K562 (cell line): ENCODE measurements at regions not wholly inside any gene's neighbourhood (a gene's known extent, or its start where the extent isn't known, plus 50 kb on each side); places are given as distances from the start of the nearest gene placed in this dataset.

Source experiments
- ATAC-seq: fragments of 200-7000 bp; cut with Tn5 transposase; 3 replicates; pipeline ENCODE4 v1.9.1; 2020; ENCODE audit warnings: moderate library complexity
- BruUV-seq: library from RNA; stranded (reverse); fragments of 400-500 nt; replicated peaks from 2 replicates; lab custom pipeline; 2021; lab: Mats Ljungman, UMichigan
- CTCF ChIA-PET: fragments of 300-600 bp; formaldehyde crosslinking; extraction: SDS; loops from one replicate; lab custom pipeline; 2021; ENCODE audit warnings: low intra/inter-chr PET ratio; lab: Yijun Ruan, JAX
- POLR2A ChIA-PET: fragments of 300-600, 350-650 bp; sonication (Branson Sonifier 250); formaldehyde crosslinking; extraction: SDS; loops from one replicate; lab custom pipeline; 2021; ENCODE audit warnings: antibody characterized with exemption, inconsistent platforms; lab: Yijun Ruan, JAX
- DNase-seq, 4 experiments: peaks; one replicate each; pipeline versions ENCODE4 v3.0.0 to v3.0.0-alpha.2; 2011 to 2018; ENCODE audit warnings: low spot score in 3 of 4, mixed read lengths in 3 of 4; ENCODE audit errors: extremely low read depth in 1 of 4
- FAIRE-seq: peaks from 2 replicates; lab custom pipeline; 2011; peaks lifted over from hg19 to GRCh38; lab: Jason Lieb, UNC
- H2AFZ ChIP-seq: 2 replicates; pipeline ENCODE4 v1.6.0; 2011; ENCODE audit warnings: low read depth, low read length, control low read depth, inconsistent platforms
- H3K27ac ChIP-seq: fragments of 200-600 bp; 3 replicates; pipeline ENCODE4 v1.8.0; 2011; ENCODE audit warnings: low read depth, mild to moderate bottlenecking, control low read depth, inconsistent platforms, low read length, moderate library complexity, mixed read lengths; ENCODE audit errors: extremely low read depth
- H3K27me3 ChIP-seq, 2 experiments: fragments of 300-600 bp in 1 of 2; 2 replicates in 1 of 2; 3 replicates in 1 of 2; pipeline versions ENCODE4 v1.6.0 to v1.8.0; 2011; ENCODE audit warnings: inconsistent platforms in 2 of 2, low read length in 2 of 2, mild to moderate bottlenecking in 1 of 2, mixed read lengths in 1 of 2, moderate library complexity in 1 of 2; ENCODE audit not compliant: control insufficient read depth in 2 of 2, insufficient read depth in 2 of 2
- H3K36me3 ChIP-seq: fragments of 300-600 bp; 3 replicates; pipeline ENCODE4 v1.8.0; 2011; ENCODE audit warnings: mild to moderate bottlenecking, low read length, inconsistent platforms; ENCODE audit not compliant: control insufficient read depth, insufficient read depth
- H3K4me1 ChIP-seq, 2 experiments: fragments of 200-600 bp in 1 of 2; replicated peaks in 1 of 2; 2 replicates in 1 of 2; 3 replicates in 1 of 2; pipeline versions ENCODE4 v1.5.1 to v1.8.0; 2011; ENCODE audit warnings: inconsistent platforms in 2 of 2, low read length in 2 of 2, mild to moderate bottlenecking in 1 of 2, mixed read lengths in 1 of 2, moderate library complexity in 1 of 2; ENCODE audit not compliant: control insufficient read depth in 2 of 2, insufficient read depth in 2 of 2
- H3K4me2 ChIP-seq: 2 replicates; pipeline ENCODE4 v1.6.1; 2011; ENCODE audit warnings: low read length, control low read depth, inconsistent platforms, mixed read lengths; ENCODE audit not compliant: insufficient read depth
- H3K4me3 ChIP-seq: fragments of 200-600 bp; sonication (generic), shearing (Covaris generic); 2 replicates; pipeline ENCODE4 v1.5.1; 2016; ENCODE audit warnings: control low read depth, inconsistent platforms
- H3K79me2 ChIP-seq: fragments of 200-600 bp; 3 replicates; pipeline ENCODE4 v1.8.0; 2011; ENCODE audit warnings: low read length, inconsistent platforms; ENCODE audit not compliant: control insufficient read depth, insufficient read depth
- H3K9ac ChIP-seq, 2 experiments: 2 replicates each; pipeline versions ENCODE4 v1.6.0 to v1.6.1; 2011; ENCODE audit warnings: low read depth in 2 of 2, low read length in 2 of 2, control low read depth in 1 of 2, inconsistent platforms in 1 of 2, mild to moderate bottlenecking in 1 of 2, mixed read lengths in 1 of 2; ENCODE audit not compliant: insufficient read depth in 1 of 2
- H3K9me1 ChIP-seq: one replicate; pipeline ENCODE4 v1.6.0; 2011; ENCODE audit warnings: inconsistent platforms, mild to moderate bottlenecking, low read length, moderate library complexity; ENCODE audit not compliant: control insufficient read depth, insufficient read depth
- H3K9me3 ChIP-seq: replicated peaks from 2 replicates; pipeline ENCODE4 v1.5.1; 2011; ENCODE audit warnings: low read depth, low read length, inconsistent platforms; ENCODE audit not compliant: control insufficient read depth, insufficient read depth
- H4K20me1 ChIP-seq: replicated peaks from 2 replicates; pipeline ENCODE4 v1.6.1; 2011; ENCODE audit warnings: low read length, inconsistent platforms, mixed read lengths; ENCODE audit not compliant: control insufficient read depth, insufficient read depth
- GTF2F1 ChIP-seq: IDR thresholded peaks from 2 replicates; pipeline ENCODE4 v1.6.1; 2011; ENCODE audit warnings: low read depth, low read length, improper control_type of control experiment
- POLR2G ChIP-seq: fragments of 200-400 bp; formaldehyde crosslinking; IDR thresholded peaks from 2 replicates; pipeline ENCODE4 v1.6.1; 2017; ENCODE audit warnings: low read depth, mild to moderate bottlenecking, antibody characterized with exemption, low read length, moderate library complexity
- PRDM10 ChIP-seq: fragments of 450-650 bp; IDR thresholded peaks from 2 replicates; pipeline ENCODE4 v1.6.1; 2018; ENCODE audit not compliant: partially characterized antibody
- SMC3 ChIP-seq: conservative IDR thresholded peaks from 2 replicates; pipeline ENCODE4 v1.6.1; 2011; ENCODE audit warnings: low read depth, low read length, improper control_type of control experiment; ENCODE audit not compliant: insufficient read depth
- TCF3 ChIP-seq: sonication (generic); formaldehyde crosslinking; IDR thresholded peaks from 2 replicates; pipeline ENCODE4 v1.4.0; 2020; ENCODE audit warnings: mild to moderate bottlenecking, missing genetic modification reagents
- THRAP3 ChIP-seq: fragments of 450-650 bp; IDR thresholded peaks from 2 replicates; pipeline ENCODE4 v1.6.1; 2016; ENCODE audit warnings: mild to moderate bottlenecking, inconsistent platforms, borderline replicate concordance
- XRCC5 ChIP-seq: fragments of 200-400 bp; formaldehyde crosslinking; IDR thresholded peaks from 2 replicates; pipeline ENCODE4 v1.6.1; 2017; ENCODE audit warnings: low read depth, mild to moderate bottlenecking, low read length
- ZNF165 ChIP-seq: fragments of 250-450 bp; sonication (Bioruptor Pico); IDR thresholded peaks from 2 replicates; pipeline ENCODE4 v1.4.0; 2020; ENCODE audit warnings: borderline replicate concordance
- ZNF282 ChIP-seq: sonication (generic); formaldehyde crosslinking; IDR thresholded peaks from 2 replicates; pipeline ENCODE4 v1.8.1; 2023; ENCODE audit warnings: missing genetic modification reagents
- ZNF592 ChIP-seq: fragments of 450-650 bp; IDR thresholded peaks from 2 replicates; pipeline ENCODE4 v1.6.1; 2017; ENCODE audit warnings: antibody characterized with exemption, mild to moderate bottlenecking
- WGBS: fragments of 100-300 bp; shearing (Covaris generic); methylation state at CpG from one replicate; pipeline ENCODE4 v1.1.6; 2016; ENCODE audit warnings: low coverage, mixed read lengths; ENCODE audit not compliant: insufficient coverage; ENCODE audit errors: missing lambda C conversion rate; 5-methylcytosine and 5-hydroxymethylcytosine counted together
- in situ Hi-C: fragments of 300-500 bp; cut with MboI; formaldehyde crosslinking; loops from 4 replicates; pipeline ENCODE4 v1.15.0; 2018; ENCODE audit warnings: inconsistent platforms, mixed read lengths
- intact Hi-C: fragments of 100-400 bp; cut with micrococcal nuclease; formaldehyde crosslinking; loops from 2 replicates; pipeline ENCODE4 v1.14.2; 2022

- ATAC-seq: no peak
- Histone ChIP-seq H3K79me2 (no peaks in the 10 kb centered on the region), H3K9me1 (no peaks in the 10 kb centered on the region), H3K9ac (no peak overlapping the region), H3K36me3 (no peaks in the 10 kb centered on the region), H3K9me3 (no peaks in the 10 kb centered on the region), H3K27me3 (peaks cover 0 to 9% of the 10 kb centered on the region in 2 experiments; a peak in 3 of 5 replicates), H3K4me3 (no peak overlapping the region), H2AFZ (no peak overlapping the region), H4K20me1 (no peaks in the 10 kb centered on the region), H3K27ac (no peak overlapping the region), H3K4me2 (no peak overlapping the region), H3K4me1 (no peaks in the 10 kb centered on the region; a peak in 1 of 5 replicates)
- ChIA-PET CTCF (interaction anchor here (0.6 kb wide), 2 partner anchors 744 to 748 kb away, joined by 3 to 4 read pairs; no protein-coding TSS in a partner anchor), POLR2A (no interaction called here)
- FAIRE-seq: no peak
- in situ Hi-C loops (no loop called here), intact Hi-C loops (loop anchor here (5.0 kb wide), 1 partner anchor 1000 kb away; no protein-coding TSS in a partner anchor)
- DNase-seq: no peak
- no TSS peak for BruUV-seq
- 2% methylated on average over 6 of the region's 6 CpGs for WGBS
- TF ChIP-seq ZNF165 (CRISPR knock-in tag) (no peak), ZNF282 (CRISPR knock-in tag) (no peak), TCF3 (CRISPR knock-in tag) (no peak), POLR2G (no peak), GTF2F1 (no peak), THRAP3 (no peak), ZNF592 (no peak), PRDM10 (no peak), SMC3 (no peak), XRCC5 (no peak)
Observed at GRCh38 chr1:214122110-214122509, 134.3 kb downstream of the PROX1 start.
